Kidney epithelial cell (primary cell): ENCODE measurements at regions not wholly inside any gene's neighbourhood (a gene's known extent, or its start where the extent isn't known, plus 50 kb on each side); places are given as distances from the start of the nearest gene placed in this dataset.
A peak's percentile ranks its signal among the peaks of the same experiment; 100 is the strongest.

Experiments
- DNase-seq: peaks from one replicate; pipeline ENCODE4 v3.0.0-alpha.2; 2010; ENCODE audit warnings: low read depth
- H3K27me3 ChIP-seq: 2 replicates; pipeline ENCODE4 v1.6.0; 2011; ENCODE audit warnings: low read length; ENCODE audit not compliant: control insufficient read depth, insufficient read depth
- H3K36me3 ChIP-seq: 2 replicates; pipeline ENCODE4 v1.5.1; 2011; ENCODE audit warnings: low read length; ENCODE audit not compliant: control insufficient read depth, insufficient read depth
- H3K4me3 ChIP-seq: 2 replicates; pipeline ENCODE4 v1.5.1; 2011; ENCODE audit warnings: low read depth, mild to moderate bottlenecking, control low read depth, low read length
- CTCF ChIP-seq: IDR thresholded peaks from 2 replicates; pipeline ENCODE4 v1.5.1; 2011; ENCODE audit warnings: mild to moderate bottlenecking, moderate library complexity, low read length, control low read depth, inconsistent platforms; ENCODE audit not compliant: insufficient read depth, poor library complexity, severe bottlenecking

- no peak for DNase-seq
- Histone ChIP-seq H3K27me3 (no peaks in the 10 kb centered on the region), H3K4me3 (no peak overlapping the region), H3K36me3 (no peaks in the 10 kb centered on the region)
- no peak for TF ChIP-seq CTCF
Observed at GRCh38 chr18:53715243-53715853, 509.1 kb downstream of the MBD2 start.

GRCh38 chr18:53710080-53710479 lies 514.4 kb downstream of the MBD2 start:
- Histone ChIP-seq H3K4me3 (no peak overlapping the region), H3K27me3 (no peaks in the 10 kb centered on the region), H3K36me3 (no peaks in the 10 kb centered on the region)
- TF ChIP-seq CTCF = no peak
- no peak for DNase-seq

- Histone ChIP-seq H3K27me3 (no peaks in the 10 kb centered on the region), H3K4me3 (no peak overlapping the region), H3K36me3 (no peaks in the 10 kb centered on the region)
- no peak for DNase-seq
- no peak for TF ChIP-seq CTCF
Observed at GRCh38 chr18:53702480-53702879, 522.0 kb downstream of the MBD2 start.

GRCh38 chr18:53701697-53702096 lies 522.8 kb downstream of the MBD2 start:
- no peaks in the 10 kb centered on the region for H3K27me3 ChIP-seq
- no peaks in the 10 kb centered on the region for H3K36me3 ChIP-seq
- no peak for DNase-seq
- TF ChIP-seq CTCF = no peak
- H3K4me3 ChIP-seq = no peak overlapping the region

- TF ChIP-seq CTCF = peak; percentile 76
- Histone ChIP-seq H3K27me3 (no peaks in the 10 kb centered on the region), H3K4me3 (no peak overlapping the region), H3K36me3 (no peaks in the 10 kb centered on the region)
- DNase-seq = peak; percentile 7
Observed at GRCh38 chr18:53698907-53699306, 525.6 kb downstream of the MBD2 start.

GRCh38 chr18:53689886-53690285 lies 534.6 kb downstream of the MBD2 start:
- H3K4me3 ChIP-seq = no peak overlapping the region
- no peak for DNase-seq
- TF ChIP-seq CTCF = no peak
- H3K36me3 ChIP-seq = no peaks in the 10 kb centered on the region
- no peaks in the 10 kb centered on the region for H3K27me3 ChIP-seq
